SK-N-SH (cell line): ENCODE measurements at regions not wholly inside any gene's neighbourhood (a gene's known extent, or its start where the extent isn't known, plus 50 kb on each side); places are given as distances from the start of the nearest gene placed in this dataset.
"Not testable (repeated sequence)": the region's sequence is repeated elsewhere in the genome, so short reads cannot be mapped to it uniquely, and the experiment has no call there.

Source experiments
- CTCF ChIA-PET: fragments of 300-600, 350-600 bp; formaldehyde crosslinking; extraction: SDS; loops from one replicate; lab custom pipeline; 2021; lab: Yijun Ruan, JAX
- POLR2A ChIA-PET: fragments of 350-600 bp; sonication (Branson Sonifier 250); formaldehyde crosslinking; extraction: SDS; loops from one replicate; lab custom pipeline; 2020; ENCODE audit warnings: antibody characterized with exemption, inconsistent platforms; lab: Yijun Ruan, JAX
- DNase-seq: peaks from one replicate; pipeline ENCODE4 v3.0.0; 2012
- H2AFZ ChIP-seq: fragments of 200-600 bp; sonication (generic); 2 replicates; pipeline ENCODE4 v1.8.1; 2016; ENCODE audit warnings: antibody characterized with exemption, mild to moderate bottlenecking, low read depth
- H3F3A ChIP-seq: fragments of 200-600 bp; sonication (generic); replicated peaks from 2 replicates; pipeline ENCODE3; 2016; ENCODE audit warnings: antibody characterized with exemption, mild to moderate bottlenecking; ENCODE audit not compliant: insufficient read depth
- H3K27ac ChIP-seq, 2 experiments: fragments of 200-500 bp in 1 of 2; fragments of 200-600 bp in 1 of 2; sonication (Bioruptor generic) in 1 of 2; sonication (generic), shearing (Covaris generic) in 1 of 2; 2 replicates each; pipeline versions ENCODE4 v1.5.1 to v1.6.1; 2014 to 2016; ENCODE audit warnings: low read depth in 2 of 2, inconsistent platforms in 1 of 2, low read length in 1 of 2, mild to moderate bottlenecking in 1 of 2, mixed read lengths in 1 of 2
- H3K27me3 ChIP-seq: fragments of 200-600 bp; sonication (generic), shearing (Covaris generic); 2 replicates; pipeline ENCODE4 v1.6.1; 2016; ENCODE audit warnings: mixed run types; ENCODE audit not compliant: insufficient read depth
- H3K36me3 ChIP-seq, 2 experiments: fragments of 200-500 bp in 1 of 2; fragments of 200-600 bp in 1 of 2; sonication (Bioruptor generic) in 1 of 2; sonication (generic) in 1 of 2; replicated peaks in 1 of 2; 2 replicates each; pipeline versions ENCODE3 to v1.5.1; 2014 to 2016; ENCODE audit warnings: low read length in 1 of 2, mild to moderate bottlenecking in 1 of 2; ENCODE audit not compliant: insufficient read depth in 2 of 2, control insufficient read depth in 1 of 2
- H3K4me1 ChIP-seq, 2 experiments: fragments of 200-500 bp in 1 of 2; fragments of 200-600 bp in 1 of 2; sonication (Bioruptor generic) in 1 of 2; sonication (generic), shearing (Covaris generic) in 1 of 2; 2 replicates each; pipeline versions ENCODE4 v1.5.1 to v1.6.1; 2014 to 2016; ENCODE audit warnings: low read depth in 1 of 2, low read length in 1 of 2, mixed run types in 1 of 2; ENCODE audit not compliant: insufficient read depth in 2 of 2, control insufficient read depth in 1 of 2
- H3K4me2 ChIP-seq: fragments of 200-600 bp; sonication (generic), shearing (Covaris generic); 2 replicates; pipeline ENCODE4 v1.6.1; 2017; ENCODE audit warnings: mixed run types
- H3K4me3 ChIP-seq, 2 experiments: fragments of 200-500 bp in 1 of 2; fragments of 200-600 bp in 1 of 2; sonication (Bioruptor generic) in 1 of 2; sonication (generic), shearing (Covaris generic) in 1 of 2; 2 replicates each; pipeline versions ENCODE4 v1.5.1 to v1.8.1; 2014 to 2016; ENCODE audit warnings: low read depth in 2 of 2, inconsistent platforms in 1 of 2, low read length in 1 of 2, mild to moderate bottlenecking in 1 of 2, mixed read lengths in 1 of 2, moderate library complexity in 1 of 2
- H3K79me2 ChIP-seq: fragments of 200-600 bp; sonication (generic); 2 replicates; pipeline ENCODE4 v1.8.1; 2017; ENCODE audit warnings: mild to moderate bottlenecking; ENCODE audit not compliant: insufficient read depth
- H3K9ac ChIP-seq: fragments of 200-600 bp; sonication (generic); 2 replicates; pipeline ENCODE4 v1.6.1; 2017; ENCODE audit warnings: mixed run types
- H3K9me2 ChIP-seq: fragments of 200-600 bp; sonication (generic); 2 replicates; pipeline ENCODE4 v1.6.1; 2017; ENCODE audit warnings: mixed run types
- H3K9me3 ChIP-seq: fragments of 200-600 bp; sonication (generic); 2 replicates; pipeline ENCODE4 v1.6.1; 2017; ENCODE audit warnings: mixed run types, mild to moderate bottlenecking, moderate library complexity
- H4K20me1 ChIP-seq: fragments of 200-600 bp; sonication (generic); 2 replicates; pipeline ENCODE4 v1.6.1; 2017; ENCODE audit warnings: mild to moderate bottlenecking, mixed run types; ENCODE audit not compliant: insufficient read depth
- CTCF ChIP-seq: fragments of 200-600 bp; sonication (generic); IDR thresholded peaks from 2 replicates; pipeline ENCODE4 v1.6.1; 2017; ENCODE audit warnings: antibody characterized with exemption, mild to moderate bottlenecking, moderate library complexity
- FOSL2 ChIP-seq: IDR thresholded peaks from 2 replicates; pipeline ENCODE4 v1.4.0; 2012; ENCODE audit warnings: low read depth, mild to moderate bottlenecking, moderate library complexity, borderline replicate concordance
- RAD21 ChIP-seq: IDR thresholded peaks from 2 replicates; pipeline ENCODE4 v1.6.1; 2012; ENCODE audit warnings: mild to moderate bottlenecking, low read length
- RFX5 ChIP-seq: IDR thresholded peaks from 2 replicates; pipeline ENCODE4 v1.6.1; 2012; ENCODE audit warnings: mild to moderate bottlenecking, improper control_type of control experiment, low read length
- RXRA ChIP-seq: IDR thresholded peaks from 2 replicates; pipeline ENCODE4 v1.4.0; 2012; ENCODE audit warnings: low read depth, mild to moderate bottlenecking, borderline replicate concordance
- SIN3A ChIP-seq: IDR thresholded peaks from 2 replicates; pipeline ENCODE4 v1.6.1; 2012; ENCODE audit warnings: low read depth, mild to moderate bottlenecking, low read length, moderate library complexity, borderline replicate concordance
- SMC3 ChIP-seq: IDR thresholded peaks from 2 replicates; pipeline ENCODE4 v1.6.1; 2012; ENCODE audit warnings: low read depth, low read length, improper control_type of control experiment
- TEAD4 ChIP-seq: IDR thresholded peaks from 2 replicates; pipeline ENCODE4 v1.4.0; 2012; ENCODE audit warnings: mild to moderate bottlenecking, borderline replicate concordance; ENCODE audit not compliant: insufficient read depth
- YY1 ChIP-seq: IDR thresholded peaks from 2 replicates; pipeline ENCODE4 v1.4.0; 2012; ENCODE audit warnings: low read depth, mild to moderate bottlenecking
- WGBS: methylation state at CpG from one replicate; pipeline ENCODE4 v1.1.6; 2017; ENCODE audit warnings: low lambda C conversion rate; 5-methylcytosine and 5-hydroxymethylcytosine counted together
- TF ChIP-seq, protein P1 (sequence below): IDR thresholded peaks from 2 replicates; pipeline ENCODE4; 2012

- TF ChIP-seq FOSL2 (no peak), SIN3A (no peak)
- H3K27ac ChIP-seq, result no peak overlapping the region
- H3K4me2 ChIP-seq, result no peak overlapping the region
- no peak overlapping the region for H2AFZ ChIP-seq
- H3K79me2 ChIP-seq, result no peaks in the 10 kb centered on the region
- CTCF ChIA-PET, result interaction anchor here (0.7 to 1.8 kb wide), 2 partner anchors 79 to 92 kb away, joined by 4 read pairs; no protein-coding TSS in a partner anchor
- no peak overlapping the region for H3K4me3 ChIP-seq
- POLR2A ChIA-PET, result no interaction called here
- DNase-seq, result no peak
- 0 out of 2 replicates have a peak, but pooled peaks cover 5% of the 10 kb centered on the region for H3K9me3 ChIP-seq
- H3K36me3 ChIP-seq, result no peaks in the 10 kb centered on the region
- H3K9me2 ChIP-seq, result no peaks in the 10 kb centered on the region
- H3K9ac ChIP-seq, result no peak overlapping the region
- no peaks in the 10 kb centered on the region for H3K27me3 ChIP-seq
- H3K4me1 ChIP-seq, result no peaks in the 10 kb centered on the region
- H3F3A ChIP-seq, result no peaks in the 10 kb centered on the region
- H4K20me1 ChIP-seq, result no peaks in the 10 kb centered on the region
Measured at GRCh38 chr7:93810561-93810960, 80.0 kb downstream of the TFPI2 start.

DNA sequence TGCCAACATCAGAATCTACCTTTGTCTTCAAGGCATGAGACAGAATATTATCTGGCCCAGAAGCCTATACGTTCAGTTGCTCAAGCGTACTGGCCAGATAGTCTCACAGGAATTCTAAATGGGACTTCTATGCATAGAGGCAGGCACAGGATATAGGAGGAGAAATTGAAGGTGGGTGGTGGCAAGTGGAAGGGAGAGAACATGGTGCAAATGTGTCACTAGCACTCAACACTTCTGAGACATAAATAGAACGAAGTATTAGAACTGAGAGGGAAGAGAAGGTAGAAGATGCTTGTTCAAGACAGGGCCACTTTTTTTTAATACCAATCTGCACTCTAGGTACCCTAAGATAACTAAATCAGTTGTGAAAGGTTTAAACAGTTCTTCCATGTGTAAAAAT lies 85.8 kb downstream of the TFPI2 start:
- Histone ChIP-seq H3K4me1 (no peaks in the 10 kb centered on the region), H3K4me2 (no peak overlapping the region), H4K20me1 (no peaks in the 10 kb centered on the region), H3K27me3 (no peaks in the 10 kb centered on the region), H3K9me3 (0 out of 2 replicates have a peak, but pooled peaks cover 9% of the 10 kb centered on the region), H2AFZ (no peak overlapping the region), H3K36me3 (no peaks in the 10 kb centered on the region), H3K27ac (no peak overlapping the region), H3K4me3 (no peak overlapping the region), H3K9ac (no peak overlapping the region), H3F3A (no peaks in the 10 kb centered on the region), H3K9me2 (no peaks in the 10 kb centered on the region), H3K79me2 (no peaks in the 10 kb centered on the region)
- ChIA-PET CTCF (interaction anchor here (1.1 kb wide), 1 partner anchor 63 kb away, joined by 3 read pairs; no protein-coding TSS in a partner anchor), POLR2A (no interaction called here)
- 83% methylated on average over 3 of the region's 3 CpGs for WGBS
- no peak for DNase-seq
- TF ChIP-seq YY1 (no peak), RFX5 (no peak), TEAD4 (no peak)

DNA sequence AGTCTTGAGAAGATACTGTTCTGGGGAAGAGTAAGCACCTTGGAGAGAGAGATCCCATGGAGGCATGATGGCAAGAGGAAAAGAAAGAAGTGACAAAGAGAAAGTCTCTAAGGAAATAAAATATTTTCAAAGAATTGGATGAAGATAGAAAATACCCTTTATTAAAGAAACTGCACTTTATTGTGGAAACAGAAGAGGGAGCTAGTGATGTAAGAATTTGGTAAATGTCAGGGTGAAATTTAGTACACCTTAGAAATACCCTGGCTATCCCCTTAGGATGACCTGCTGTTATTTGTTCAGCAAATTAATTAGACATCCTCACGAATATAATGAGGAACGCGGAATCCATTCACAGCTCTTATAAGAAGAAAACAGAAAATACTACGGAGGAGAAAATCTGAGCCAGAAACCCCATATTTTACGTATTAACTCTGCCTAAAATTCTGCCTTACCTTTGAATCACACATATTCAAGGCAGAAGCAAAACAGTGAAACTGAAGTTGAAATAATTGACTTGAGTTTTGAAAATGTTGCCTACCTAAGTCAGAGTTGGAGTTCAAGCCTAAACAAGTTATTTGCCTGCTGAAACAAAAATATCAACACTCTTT lies 90.7 kb downstream of the TFPI2 start:
- Histone ChIP-seq H3K27me3 (no peaks in the 10 kb centered on the region), H3F3A (no peaks in the 10 kb centered on the region), H3K9ac (no peak overlapping the region), H3K79me2 (no peaks in the 10 kb centered on the region), H3K4me1 (no peaks in the 10 kb centered on the region), H3K4me2 (no peak overlapping the region), H3K4me3 (no peak overlapping the region), H3K27ac (no peak overlapping the region), H3K36me3 (no peaks in the 10 kb centered on the region), H3K9me2 (no peaks in the 10 kb centered on the region), H4K20me1 (no peaks in the 10 kb centered on the region), H2AFZ (no peak overlapping the region), H3K9me3 (0 out of 2 replicates have a peak, but pooled peaks cover 4% of the 10 kb centered on the region)
- ChIA-PET CTCF (interaction anchor here (0.8 to 1.7 kb wide), 3 partner anchors 27 to 186 kb away, joined by 3 to 5 read pairs (median 3); partner anchors contain the start of gene TFPI2), POLR2A (no interaction called here)
- peak; percentile 17 for DNase-seq
- WGBS, result 81% methylated on average over 5 of the region's 5 CpGs
- TF ChIP-seq RAD21, result peak; percentile 69
- TF ChIP-seq RXRA, result no peak
- TF ChIP-seq CTCF, result peak; percentile 85
- no peak for TF ChIP-seq TEAD4
- TF ChIP-seq SMC3, result peak; percentile 52
- TF ChIP-seq, protein P1, sequence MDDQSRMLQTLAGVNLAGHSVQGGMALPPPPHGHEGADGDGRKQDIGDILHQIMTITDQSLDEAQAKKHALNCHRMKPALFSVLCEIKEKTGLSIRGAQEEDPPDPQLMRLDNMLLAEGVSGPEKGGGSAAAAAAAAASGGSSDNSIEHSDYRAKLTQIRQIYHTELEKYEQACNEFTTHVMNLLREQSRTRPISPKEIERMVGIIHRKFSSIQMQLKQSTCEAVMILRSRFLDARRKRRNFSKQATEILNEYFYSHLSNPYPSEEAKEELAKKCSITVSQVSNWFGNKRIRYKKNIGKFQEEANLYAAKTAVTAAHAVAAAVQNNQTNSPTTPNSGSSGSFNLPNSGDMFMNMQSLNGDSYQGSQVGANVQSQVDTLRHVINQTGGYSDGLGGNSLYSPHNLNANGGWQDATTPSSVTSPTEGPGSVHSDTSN, result no peak
- no peak for TF ChIP-seq RFX5

DNA sequence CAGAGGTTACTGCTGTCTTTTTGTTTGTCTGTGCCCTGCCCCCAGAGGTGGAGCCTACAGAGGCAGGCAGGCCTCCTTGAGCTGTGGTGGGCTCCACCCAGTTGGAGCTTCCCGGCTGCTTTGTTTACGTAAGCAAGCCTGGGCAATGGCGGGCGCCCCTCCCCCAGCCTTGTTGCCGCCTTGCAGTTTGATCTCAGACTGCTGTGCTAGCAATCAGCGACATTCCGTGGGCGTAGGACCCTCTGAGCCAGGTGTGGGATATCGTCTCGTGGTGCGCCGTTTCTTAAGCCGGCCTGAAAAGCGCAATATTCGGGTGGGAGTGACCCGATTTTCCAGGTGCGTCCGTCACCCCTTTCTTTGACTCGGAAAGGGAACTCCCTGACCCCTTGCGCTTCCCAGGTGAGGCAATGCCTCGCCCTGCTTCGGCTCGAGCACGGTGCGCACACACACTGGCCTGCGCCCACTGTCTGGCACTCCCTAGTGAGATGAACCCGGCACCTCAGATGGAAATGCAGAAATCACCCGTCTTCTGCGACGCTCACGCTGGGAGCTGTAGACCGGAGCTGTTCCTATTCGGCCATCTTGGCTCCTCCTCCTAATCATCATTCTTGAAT lies 97.4 kb downstream of the TFPI2 start:
- H3K4me1 ChIP-seq, H3F3A ChIP-seq, H3K27me3 ChIP-seq, H4K20me1 ChIP-seq, H3K27ac ChIP-seq, H3K36me3 ChIP-seq, H3K9me3 ChIP-seq, H3K9me2 ChIP-seq, H3K79me2 ChIP-seq, H3K4me2 ChIP-seq, DNase-seq, POLR2A ChIA-PET, H3K9ac ChIP-seq, H3K4me3 ChIP-seq, CTCF ChIA-PET, H2AFZ ChIP-seq: not testable (repeated sequence)
- WGBS, result 60% methylated on average over 20 of the region's 33 CpGs
